HepG2 (cell line): ENCODE measurements at regions not wholly inside any gene's neighbourhood (a gene's known extent, or its start where the extent isn't known, plus 50 kb on each side); places are given as distances from the start of the nearest gene placed in this dataset.

Experiments used
- ATAC-seq: fragments of 200-7000 bp; cut with Tn5 transposase; 3 replicates; pipeline ENCODE4 v1.9.1; 2020; ENCODE audit warnings: mild to moderate bottlenecking, moderate library complexity
- BruUV-seq: library from RNA; stranded (reverse); fragments of 400-500 nt; replicated peaks from 2 replicates; lab custom pipeline; 2021; lab: Mats Ljungman, UMichigan
- CTCF ChIA-PET: fragments of 300-600 bp; formaldehyde crosslinking; extraction: SDS; loops from one replicate; lab custom pipeline; 2021; ENCODE audit warnings: low total read pairs, inconsistent platforms, low intra/inter-chr PET ratio; lab: Yijun Ruan, JAX
- POLR2A ChIA-PET: fragments of 350-600 bp; sonication (Branson Sonifier 250); formaldehyde crosslinking; loops from one replicate; lab custom pipeline; 2020; ENCODE audit warnings: antibody characterized with exemption, inconsistent platforms; lab: Yijun Ruan, JAX
- DNase-seq: peaks from one replicate; pipeline ENCODE4 v3.0.0-alpha.2; 2015; ENCODE audit warnings: low spot score
- FAIRE-seq: peaks from 3 replicates; lab custom pipeline; 2011; peaks lifted over from hg19 to GRCh38; lab: Jason Lieb, UNC
- H2AFZ ChIP-seq: one replicate; pipeline ENCODE4 v1.6.1; 2011; ENCODE audit warnings: low read length, inconsistent platforms
- H3K27ac ChIP-seq: fragments of 300-600 bp; 3 replicates; pipeline ENCODE4 v1.8.0; 2011; ENCODE audit warnings: mixed run types, mild to moderate bottlenecking, mixed read lengths, low read length, inconsistent platforms; ENCODE audit not compliant: insufficient read depth; ENCODE audit errors: extremely low read length
- H3K27me3 ChIP-seq, 2 experiments: fragments of 200-600 bp in 1 of 2; 2 replicates in 1 of 2; 3 replicates in 1 of 2; pipeline versions ENCODE4 v1.6.0 to v1.8.0; 2011; ENCODE audit warnings: low read length in 2 of 2, mild to moderate bottlenecking in 2 of 2, moderate library complexity in 2 of 2, inconsistent platforms in 1 of 2; ENCODE audit not compliant: insufficient read depth in 2 of 2, control insufficient read depth in 1 of 2
- H3K36me3 ChIP-seq, 2 experiments: fragments of 200-600 bp in 1 of 2; replicated peaks in 1 of 2; 2 replicates in 1 of 2; 3 replicates in 1 of 2; pipeline versions ENCODE4 v1.5.1 to v1.8.0; 2011; ENCODE audit warnings: low read length in 2 of 2, inconsistent platforms in 1 of 2; ENCODE audit not compliant: insufficient read depth in 2 of 2, control insufficient read depth in 1 of 2
- H3K4me1 ChIP-seq: 2 replicates; pipeline ENCODE4 v1.5.1; 2012; ENCODE audit warnings: low read length, inconsistent platforms; ENCODE audit not compliant: insufficient read depth
- H3K4me2 ChIP-seq: 2 replicates; pipeline ENCODE4 v1.6.0; 2011; ENCODE audit warnings: low read depth, low read length, inconsistent platforms
- H3K4me3 ChIP-seq, 3 experiments: fragments of 200-600 bp in 1 of 3; sonication (generic), shearing (Covaris generic) in 1 of 3; replicated peaks in 1 of 3; 2 replicates each; pipeline ENCODE4 v1.5.1; 2011 to 2016; ENCODE audit warnings: low read length in 3 of 3, inconsistent platforms in 2 of 3, low read depth in 2 of 3, mild to moderate bottlenecking in 2 of 3, control low read depth in 1 of 3, mixed read lengths in 1 of 3; ENCODE audit not compliant: insufficient read depth in 1 of 3
- H3K79me2 ChIP-seq: one replicate; pipeline ENCODE4 v1.6.1; 2011; ENCODE audit warnings: low read length, inconsistent platforms; ENCODE audit not compliant: insufficient read depth
- H3K9ac ChIP-seq: 2 replicates; pipeline ENCODE4 v1.6.0; 2011; ENCODE audit warnings: mild to moderate bottlenecking, low read depth, low read length, inconsistent platforms; ENCODE audit not compliant: insufficient read depth
- H3K9me3 ChIP-seq: 2 replicates; pipeline ENCODE4 v1.5.1; 2012; ENCODE audit warnings: mild to moderate bottlenecking, low read length
- H4K20me1 ChIP-seq: 2 replicates; pipeline ENCODE4 v1.6.0; 2011; ENCODE audit warnings: inconsistent platforms, mild to moderate bottlenecking, low read length, moderate library complexity; ENCODE audit not compliant: insufficient read depth
- HMGA1 ChIP-seq: sonication (generic); formaldehyde crosslinking; conservative IDR thresholded peaks from 2 replicates; pipeline ENCODE4 v1.4.0; 2020; ENCODE audit warnings: missing genetic modification reagents
- KLF16 ChIP-seq, 2 experiments: sonication (generic) in 1 of 2; formaldehyde crosslinking in 1 of 2; IDR thresholded peaks; 2 replicates each; pipeline versions ENCODE4 v1.6.1 to v1.8.0; 2016 to 2023; ENCODE audit warnings: missing genetic modification reagents in 2 of 2, missing compliant biosample characterization in 1 of 2
- PTBP1 ChIP-seq: fragments of 200-400 bp; formaldehyde crosslinking; IDR thresholded peaks from 2 replicates; pipeline ENCODE4 v1.6.1; 2018; ENCODE audit warnings: low read length, low read depth; ENCODE audit not compliant: poor library complexity, severe bottlenecking
- ZNF12 ChIP-seq: sonication (generic); formaldehyde crosslinking; IDR thresholded peaks from 2 replicates; pipeline ENCODE4 v1.5.0; 2020; ENCODE audit warnings: missing genetic modification reagents
- ZNF574 ChIP-seq: sonication (generic); formaldehyde crosslinking; IDR thresholded peaks from 2 replicates; pipeline ENCODE4 v1.4.0; 2020; ENCODE audit warnings: missing genetic modification reagents
- ZNF782 ChIP-seq: sonication (generic); formaldehyde crosslinking; IDR thresholded peaks from 2 replicates; pipeline ENCODE4 v1.4.0; 2020; ENCODE audit warnings: missing genetic modification reagents, mild to moderate bottlenecking, borderline replicate concordance
- WGBS: methylation state at CpG from one replicate; pipeline ENCODE4 v1.1.6; 2017; ENCODE audit warnings: low lambda C conversion rate; 5-methylcytosine and 5-hydroxymethylcytosine counted together
- in situ Hi-C: cut with HindIII; loops from 2 replicates; pipeline ENCODE4 v1.10.0; 2017; ENCODE audit warnings: low pct_unique_long_range_greater_than_20kb; ENCODE audit not compliant: extremely low pct_ligation_motif_present
- intact Hi-C: fragments of 100-400 bp; cut with micrococcal nuclease; formaldehyde crosslinking; loops from one replicate; pipeline ENCODE4 v1.10.0; 2022; ENCODE audit not compliant: unreplicated experiment

- no peak for TF ChIP-seq HMGA1 (CRISPR knock-in tag)
- TF ChIP-seq ZNF12 (CRISPR knock-in tag): no peak
- TF ChIP-seq KLF16 (CRISPR knock-in tag; IDR thresholded peaks at IDR 0.05): no peak
These were observed 123.7 kb upstream of the NFIB start (continued) for GRCh38 chr9:14437354-14438231.

DNA sequence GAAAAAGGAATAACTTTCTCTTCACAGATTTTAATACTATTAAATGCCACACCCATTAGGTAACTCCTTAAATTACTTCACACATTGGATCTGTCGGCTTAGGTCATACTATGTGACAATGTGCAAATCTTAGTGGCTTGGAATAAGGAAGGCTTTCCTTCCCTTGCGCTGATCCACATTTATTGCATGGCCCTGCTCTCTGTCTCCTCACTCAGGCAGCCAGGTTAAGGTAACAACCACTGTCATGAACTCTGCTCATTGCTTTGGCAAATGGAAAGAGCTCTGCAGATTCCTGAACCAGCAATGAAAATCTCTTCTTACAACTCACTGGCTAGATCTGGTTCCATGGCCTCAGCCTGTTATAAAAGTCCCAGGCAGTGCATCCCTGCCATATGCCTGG is 121.9 kb upstream of the NFIB start:
- intact Hi-C loops: no loop called here
- Histone ChIP-seq H3K27ac (no peak overlapping the region), H3K79me2 (no peaks in the 10 kb centered on the region), H3K4me3 (no peak overlapping the region), H3K4me2 (no peak overlapping the region), H4K20me1 (no peaks in the 10 kb centered on the region), H3K27me3 (peaks cover 2 to 22% of the 10 kb centered on the region in 2 experiments; a peak in 1 of 5 replicates), H3K4me1 (no peaks in the 10 kb centered on the region), H3K9ac (no peak overlapping the region), H3K9me3 (no peaks in the 10 kb centered on the region), H2AFZ (no peak overlapping the region), H3K36me3 (no peaks in the 10 kb centered on the region)
- WGBS: 21% methylated on average over 2 of the region's 2 CpGs
- TF ChIP-seq ZNF574 (no peak), PTBP1 (no peak), ZNF782 (no peak)
- TF ChIP-seq, all 625 proteins: peak for 0
- ChIA-PET POLR2A (no interaction called here), CTCF (no interaction called here)
- ATAC-seq (no peak), DNase-seq (no peak), FAIRE-seq (no peak)
- no TSS peak for BruUV-seq
- in situ Hi-C loops: no loop called here
